Stimulated activated CD4-positive, alpha-beta T cell treated with anti-CD3 and anti-CD28 coated beads, Interleukin-12 subunit alpha, Interleukin-12 subunit beta, amount 100 ng/mL, for 48 hours (primary cell): ENCODE measurements at regions not wholly inside any gene's neighbourhood (a gene's known extent, or its start where the extent isn't known, plus 50 kb on each side); places are given as distances from the start of the nearest gene placed in this dataset.
"Not testable (repeated sequence)": the region's sequence is repeated elsewhere in the genome, so short reads cannot be mapped to it uniquely, and the experiment has no call there.

Source experiments
- DNase-seq, 3 donors: peaks; one replicate each; pipeline ENCODE4 v3.0.0-alpha.2; 2020; ENCODE audit warnings: low read depth in 2 of 3, low spot score in 1 of 3

- DNase-seq, result no peak
Measured at GRCh38 chr12:62135553-62136200, 124.5 kb upstream of the USP15 start.

GRCh38 chr12:62136496-62136895 lies 123.7 kb upstream of the USP15 start:
- DNase-seq, result no peak

- DNase-seq, result no peak
Measured at GRCh38 chr12:62138527-62138926, 121.7 kb upstream of the USP15 start.

- no peak for DNase-seq
Measured at GRCh38 chr12:62146318-62146717, 113.9 kb upstream of the USP15 start.

GRCh38 chr12:62158013-62158412 lies 102.2 kb upstream of the USP15 start:
- DNase-seq, result no peak

- no peak for DNase-seq
Measured at GRCh38 chr12:62158461-62159360, 101.5 kb upstream of the USP15 start.

- DNase-seq, result no peak
Measured at GRCh38 chr12:62162214-62162613, 98.0 kb upstream of the USP15 start.

- DNase-seq, result no peak
Measured at GRCh38 chr12:62163368-62163767, 96.8 kb upstream of the USP15 start.

- DNase-seq, result no peak
Measured at GRCh38 chr12:62164036-62164435, 96.2 kb upstream of the USP15 start.

GRCh38 chr12:62166525-62166924 lies 93.7 kb upstream of the USP15 start:
- DNase-seq, result no peak

GRCh38 chr12:62168411-62168810 lies 91.8 kb upstream of the USP15 start:
- DNase-seq, result no peak

- no peak for DNase-seq
Measured at GRCh38 chr12:62170241-62170640, 90.0 kb upstream of the USP15 start.

- peak in 1 of 3 donors; percentile 1 for DNase-seq
Measured at GRCh38 chr12:62190689-62191490, 69.3 kb upstream of the USP15 start.

- DNase-seq, result no peak
Measured at GRCh38 chr12:62191491-62192179, 68.6 kb upstream of the USP15 start.

GRCh38 chr12:62192180-62192902 lies 67.9 kb upstream of the USP15 start:
- DNase-seq, result peak in 2 of 3 donors; percentile 8 to 57

GRCh38 chr12:62192903-62193250 lies 67.3 kb upstream of the USP15 start:
- DNase-seq, result no peak

- DNase-seq, result no peak
Measured at GRCh38 chr12:62194031-62194430, 66.2 kb upstream of the USP15 start.

- DNase-seq, result no peak
Measured at GRCh38 chr12:62194616-62195015, 65.6 kb upstream of the USP15 start.

- no peak for DNase-seq
Measured at GRCh38 chr12:62196146-62196545, 64.1 kb upstream of the USP15 start.

- DNase-seq, result not testable (repeated sequence)
Measured at GRCh38 chr12:62202861-62203260, 57.3 kb upstream of the USP15 start.

GRCh38 chr12:62205346-62205745 lies 54.9 kb upstream of the USP15 start:
- no peak for DNase-seq
